Activated T-cell treated with anti-CD3 and anti-CD28 coated beads for 24 hours (primary cell): ENCODE measurements at regions not wholly inside any gene's neighbourhood (a gene's known extent, or its start where the extent isn't known, plus 50 kb on each side); places are given as distances from the start of the nearest gene placed in this dataset.
"Not testable (repeated sequence)": the region's sequence is repeated elsewhere in the genome, so short reads cannot be mapped to it uniquely, and the experiment has no call there.

Experiments used
- DNase-seq: peaks from one replicate; pipeline ENCODE4 v3.0.0-alpha.2; 2020; ENCODE audit warnings: low read depth

GRCh38 chr1:224028802-224029201 is 85.1 kb upstream of the FBXO28 start:
- DNase-seq: not testable (repeated sequence)

- not testable (repeated sequence) for DNase-seq
These were observed 90.8 kb upstream of the FBXO28 start for GRCh38 chr1:224023122-224023521.

- DNase-seq: not testable (repeated sequence)
These were observed 91.5 kb upstream of the FBXO28 start for GRCh38 chr1:224022249-224022970.

- DNase-seq: not testable (repeated sequence)
These were observed 94.0 kb upstream of the FBXO28 start for GRCh38 chr1:224019866-224020265.

GRCh38 chr1:224015782-224016181 is 98.1 kb upstream of the FBXO28 start:
- not testable (repeated sequence) for DNase-seq

GRCh38 chr1:224014330-224014649 is 99.6 kb upstream of the FBXO28 start:
- DNase-seq: no peak

GRCh38 chr1:224013626-224014329 is 100.1 kb upstream of the FBXO28 start:
- DNase-seq: not testable (repeated sequence)

GRCh38 chr1:224012807-224013434 is 101.0 kb upstream of the FBXO28 start:
- not testable (repeated sequence) for DNase-seq

- not testable (repeated sequence) for DNase-seq
These were observed 101.7 kb upstream of the FBXO28 start for GRCh38 chr1:224012162-224012561.

- not testable (repeated sequence) for DNase-seq
These were observed 102.2 kb upstream of the FBXO28 start for GRCh38 chr1:224011751-224012150.

- DNase-seq: not testable (repeated sequence)
These were observed 102.8 kb upstream of the FBXO28 start for GRCh38 chr1:224011153-224011552.

- DNase-seq: not testable (repeated sequence)
These were observed 107.9 kb upstream of the FBXO28 start for GRCh38 chr1:224005973-224006372.

GRCh38 chr1:224004552-224005315 is 109.2 kb upstream of the FBXO28 start:
- peak; percentile 36 for DNase-seq

GRCh38 chr1:224003896-224004295 is 110.0 kb upstream of the FBXO28 start:
- not testable (repeated sequence) for DNase-seq

GRCh38 chr1:224001757-224002156 is 112.2 kb upstream of the FBXO28 start:
- not testable (repeated sequence) for DNase-seq

- not testable (repeated sequence) for DNase-seq
These were observed 114.2 kb upstream of the FBXO28 start for GRCh38 chr1:223999761-224000160.

- DNase-seq: not testable (repeated sequence)
These were observed 115.0 kb upstream of the FBXO28 start for GRCh38 chr1:223998676-223999455.

- not testable (repeated sequence) for DNase-seq
These were observed 117.5 kb upstream of the FBXO28 start for GRCh38 chr1:223996376-223996775.

GRCh38 chr1:223992456-223993246 is 121.3 kb upstream of the FBXO28 start:
- peak; percentile 100 for DNase-seq

- not testable (repeated sequence) for DNase-seq
These were observed 122.5 kb upstream of the FBXO28 start for GRCh38 chr1:223991297-223991857.
